GM19035 (cell line): ENCODE measurements at regions not wholly inside any gene's neighbourhood (a gene's known extent, or its start where the extent isn't known, plus 50 kb on each side); places are given as distances from the start of the nearest gene placed in this dataset.

Source experiments
- ATAC-seq: cut with Tn5 transposase; IDR thresholded peaks from one replicate; pipeline ENCODE4 v1.9.1; 2021; ENCODE audit not compliant: unreplicated experiment

DNA sequence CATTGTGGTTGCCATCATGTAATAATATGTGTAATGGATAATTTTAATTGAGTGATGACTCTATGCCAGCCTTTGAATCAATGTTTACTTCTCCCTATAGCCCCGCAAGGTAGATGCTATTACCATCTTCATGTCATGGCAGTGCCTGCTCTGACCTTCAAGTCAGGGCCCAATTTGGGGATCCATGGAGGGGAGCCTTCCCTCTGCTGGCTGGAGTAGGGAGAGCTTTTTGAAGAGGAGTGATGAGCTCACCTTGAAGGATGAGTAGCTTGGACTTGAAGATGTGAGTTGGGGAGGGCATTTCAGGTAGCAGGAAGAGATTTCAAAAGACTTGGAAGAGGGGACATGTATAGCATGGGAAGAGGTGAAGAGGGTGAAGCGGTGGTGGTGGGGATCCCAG, 189.2 kb downstream of the FOXD2 start:
- ATAC-seq = no peak

DNA sequence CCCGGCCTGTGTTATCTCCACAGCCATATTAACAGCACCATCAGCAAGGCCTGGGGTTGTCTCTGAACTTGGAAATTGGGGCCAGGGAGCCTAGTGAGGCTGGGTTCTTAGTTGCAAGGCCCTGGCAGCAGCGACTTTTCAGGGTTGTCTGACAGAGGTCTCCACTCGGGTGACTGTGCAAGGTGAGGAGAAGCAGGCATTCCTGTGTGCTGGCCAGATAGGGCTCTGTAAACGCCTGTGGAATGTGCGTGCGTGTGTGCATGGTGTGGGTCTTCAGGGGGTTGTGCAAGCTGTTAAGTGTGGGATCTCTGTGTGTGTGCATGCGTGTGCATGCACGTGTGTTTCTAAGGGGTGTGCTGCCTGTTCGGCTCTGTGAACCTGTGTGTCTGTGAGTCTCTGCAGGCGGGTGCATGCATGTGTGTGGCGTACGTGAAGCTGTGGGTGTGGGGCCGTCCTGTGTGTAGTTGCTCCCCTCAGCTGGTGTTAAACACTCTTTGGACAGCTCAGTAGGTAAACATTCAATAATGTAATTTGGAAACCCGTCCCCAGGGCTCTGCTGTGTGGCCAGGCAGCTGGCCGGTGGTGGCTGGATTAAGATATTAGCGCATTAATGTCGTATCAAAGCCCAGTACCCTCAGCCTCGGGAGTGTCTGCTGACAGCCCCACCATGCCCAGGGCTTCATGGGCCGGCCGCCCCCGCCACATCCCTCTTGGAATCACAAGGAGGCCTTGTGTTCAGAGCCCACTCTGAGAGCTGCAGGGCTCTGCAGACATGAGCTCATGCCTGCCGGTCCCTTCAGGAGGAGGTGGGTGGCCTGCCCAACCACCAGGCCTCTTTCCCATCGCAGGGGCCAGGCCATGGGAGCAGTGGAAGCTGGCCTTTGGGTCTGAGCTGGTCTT, 189.9 kb downstream of the FOXD2 start:
- no peak for ATAC-seq

DNA sequence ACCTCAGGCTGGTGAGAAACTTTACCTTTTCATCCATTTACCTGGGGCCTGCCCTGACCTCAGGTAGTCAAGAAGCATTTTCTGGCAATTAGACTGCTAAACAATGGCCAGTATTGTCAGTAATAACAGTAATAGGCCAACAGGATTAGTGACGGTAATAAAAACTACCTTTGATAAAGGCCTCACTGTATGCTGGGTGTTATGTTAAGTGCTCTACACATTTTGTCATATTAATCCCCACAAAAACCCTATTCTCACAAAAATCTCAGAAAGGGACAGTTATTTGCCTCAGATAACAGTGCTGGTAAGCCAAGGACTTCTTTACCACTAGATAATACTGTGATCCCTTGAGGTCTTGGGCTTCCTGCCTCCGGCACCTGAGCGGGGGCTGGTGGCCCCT, 191.4 kb downstream of the FOXD2 start:
- ATAC-seq = no peak

DNA sequence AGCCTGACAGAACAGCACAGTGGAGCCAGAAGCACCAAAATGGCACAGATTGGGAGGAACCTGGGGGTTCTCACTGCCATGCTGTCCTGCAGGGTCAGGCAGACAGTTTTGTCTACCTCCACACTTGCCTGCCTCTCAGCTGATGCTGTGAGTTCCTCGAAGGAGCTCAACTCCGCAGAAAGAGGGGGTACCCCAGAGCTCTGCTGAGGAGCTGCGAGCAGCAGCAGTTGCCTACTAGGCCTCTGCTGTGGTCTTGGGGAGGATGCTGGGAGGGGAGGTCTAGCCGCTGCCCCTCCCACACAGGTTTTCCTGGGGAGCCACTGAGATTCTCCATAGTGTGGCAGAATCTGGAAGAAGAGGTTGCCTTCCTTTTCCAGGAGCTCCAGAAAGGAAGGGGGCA, 192.5 kb downstream of the FOXD2 start:
- no peak for ATAC-seq

DNA sequence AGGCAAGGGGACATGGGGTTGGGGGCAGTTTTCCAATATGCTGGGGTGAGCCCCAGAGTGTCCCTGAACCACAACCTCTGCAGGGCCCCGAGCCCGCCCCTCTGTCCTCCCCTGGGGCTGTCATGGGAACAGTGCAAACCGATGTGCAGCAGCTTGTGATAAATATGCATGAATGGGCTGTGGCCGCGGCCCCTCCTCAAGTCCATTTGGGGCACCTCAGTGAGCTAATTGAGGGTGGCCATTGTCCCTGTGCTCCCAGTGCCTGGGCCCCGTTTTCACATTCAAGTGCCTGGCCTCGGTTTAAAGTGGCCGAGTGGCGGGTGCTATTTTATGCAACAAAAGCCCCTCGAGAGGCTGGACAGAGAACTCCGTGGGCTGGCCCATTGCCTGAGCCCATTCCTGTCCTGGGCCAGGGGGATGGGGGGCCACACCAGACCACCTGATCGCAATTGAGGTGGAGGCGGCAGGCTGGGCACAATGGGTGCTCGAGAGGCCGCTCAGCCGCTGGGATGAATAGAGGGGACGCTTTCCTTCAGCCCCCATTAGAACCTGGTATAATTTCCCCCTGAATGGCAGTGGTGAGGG, 193.7 kb downstream of the FOXD2 start:
- no peak for ATAC-seq

DNA sequence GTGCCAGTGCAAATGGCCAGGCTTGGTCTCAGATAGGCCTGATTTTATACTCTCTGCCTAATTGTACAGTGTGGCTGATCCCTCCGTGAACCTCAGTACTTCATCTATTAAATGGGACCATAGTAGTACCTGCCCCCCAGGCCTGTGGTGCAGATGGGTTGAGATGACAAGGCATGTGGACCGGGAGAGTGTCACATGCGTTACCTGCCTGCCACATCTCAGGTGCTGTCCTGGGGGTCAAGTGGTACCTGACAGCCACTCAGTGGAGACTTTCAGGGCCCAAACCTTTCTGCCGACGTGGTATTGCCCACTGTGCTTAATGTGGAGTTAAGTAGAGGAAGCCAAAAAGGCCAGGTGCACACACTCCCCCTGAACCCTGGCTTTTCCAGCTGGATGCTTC, 197.3 kb downstream of the FOXD2 start:
- no peak for ATAC-seq

DNA sequence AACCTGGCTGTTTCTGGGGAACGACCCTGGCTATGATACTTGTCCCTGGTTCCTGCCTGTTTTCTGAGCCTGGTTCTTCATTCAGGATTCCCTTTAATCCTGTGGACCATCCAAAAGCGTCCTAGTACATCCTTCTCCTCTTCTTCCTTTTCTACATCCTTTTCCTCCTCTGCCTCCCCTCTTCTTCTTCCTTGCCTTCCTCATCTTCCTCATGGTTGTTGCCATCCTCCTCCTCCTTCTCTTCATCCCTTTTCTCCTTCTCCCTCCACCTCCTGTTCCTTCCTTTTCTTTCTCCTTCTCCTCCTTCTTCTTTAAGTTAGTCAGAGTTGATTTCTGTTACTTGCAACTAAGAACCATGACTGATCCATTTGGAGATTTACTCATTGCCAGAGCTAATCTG, 197.8 kb downstream of the FOXD2 start:
- no peak for ATAC-seq

DNA sequence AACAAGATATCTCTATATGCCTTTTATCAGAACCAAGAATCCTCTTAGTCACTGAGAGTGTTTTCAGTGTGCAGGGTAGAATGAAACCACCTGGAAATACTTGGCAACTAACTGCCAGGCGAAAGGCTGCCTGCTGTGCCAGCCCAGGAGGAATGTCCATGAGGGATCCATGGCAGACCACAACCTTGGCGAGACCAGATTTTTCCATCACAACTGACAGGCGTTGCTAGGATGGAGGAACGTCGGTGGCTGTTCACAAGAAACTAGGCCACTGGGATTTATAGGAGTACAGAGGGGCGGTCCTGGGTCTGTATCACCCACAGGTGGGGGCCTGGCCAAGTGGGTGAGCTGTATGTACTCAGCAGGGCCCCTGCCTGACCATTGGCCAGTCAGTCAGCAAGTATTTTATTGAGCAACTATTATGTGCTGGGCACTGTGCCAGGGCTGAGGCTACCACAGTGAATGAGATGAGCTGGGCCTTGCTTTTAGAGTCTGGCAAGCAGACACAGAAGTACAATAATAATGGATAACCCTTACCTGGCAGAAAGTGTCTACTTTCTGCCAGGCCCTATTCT, 199.4 kb downstream of the FOXD2 start:
- no peak for ATAC-seq

DNA sequence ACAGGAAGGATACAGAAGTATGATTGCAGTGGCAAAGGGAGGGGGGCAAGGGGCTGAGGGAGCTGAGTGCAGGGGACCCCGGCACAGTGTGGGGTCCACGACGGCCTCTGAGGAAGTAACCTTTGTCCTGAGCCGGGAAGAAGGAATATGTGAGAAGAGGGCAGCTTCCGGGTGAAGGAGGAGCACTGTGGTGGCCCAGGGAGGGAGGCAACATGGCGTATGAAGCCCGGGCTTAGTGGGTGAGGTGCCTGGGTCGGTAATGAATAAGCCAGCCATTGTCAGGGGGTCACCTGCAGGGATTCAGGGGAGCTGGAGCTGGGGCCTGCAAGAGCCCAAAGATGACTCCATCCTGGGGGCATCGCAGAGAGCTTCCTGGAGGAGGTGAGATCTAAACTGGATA, 200.4 kb downstream of the FOXD2 start:
- ATAC-seq = no peak

DNA sequence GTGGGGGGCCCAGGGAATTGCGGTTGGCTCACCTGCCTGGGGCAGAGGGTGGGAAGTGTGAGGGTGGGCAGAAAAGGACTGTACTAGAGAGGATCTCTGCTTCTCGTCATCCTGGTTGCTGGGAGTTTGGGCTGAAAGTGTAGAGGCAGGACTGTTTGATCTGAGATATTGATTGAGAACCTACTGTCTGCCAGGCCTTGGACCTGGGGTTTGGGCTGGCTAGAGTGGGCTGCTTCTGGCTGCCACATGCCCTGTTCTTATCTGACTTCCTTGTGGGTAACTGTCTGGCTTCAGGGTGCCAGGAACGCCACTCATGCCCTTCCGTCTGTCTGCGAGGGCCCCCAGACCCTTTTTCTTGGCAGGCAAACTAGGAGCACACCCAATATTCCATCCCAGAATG, 200.9 kb downstream of the FOXD2 start:
- ATAC-seq = no peak

DNA sequence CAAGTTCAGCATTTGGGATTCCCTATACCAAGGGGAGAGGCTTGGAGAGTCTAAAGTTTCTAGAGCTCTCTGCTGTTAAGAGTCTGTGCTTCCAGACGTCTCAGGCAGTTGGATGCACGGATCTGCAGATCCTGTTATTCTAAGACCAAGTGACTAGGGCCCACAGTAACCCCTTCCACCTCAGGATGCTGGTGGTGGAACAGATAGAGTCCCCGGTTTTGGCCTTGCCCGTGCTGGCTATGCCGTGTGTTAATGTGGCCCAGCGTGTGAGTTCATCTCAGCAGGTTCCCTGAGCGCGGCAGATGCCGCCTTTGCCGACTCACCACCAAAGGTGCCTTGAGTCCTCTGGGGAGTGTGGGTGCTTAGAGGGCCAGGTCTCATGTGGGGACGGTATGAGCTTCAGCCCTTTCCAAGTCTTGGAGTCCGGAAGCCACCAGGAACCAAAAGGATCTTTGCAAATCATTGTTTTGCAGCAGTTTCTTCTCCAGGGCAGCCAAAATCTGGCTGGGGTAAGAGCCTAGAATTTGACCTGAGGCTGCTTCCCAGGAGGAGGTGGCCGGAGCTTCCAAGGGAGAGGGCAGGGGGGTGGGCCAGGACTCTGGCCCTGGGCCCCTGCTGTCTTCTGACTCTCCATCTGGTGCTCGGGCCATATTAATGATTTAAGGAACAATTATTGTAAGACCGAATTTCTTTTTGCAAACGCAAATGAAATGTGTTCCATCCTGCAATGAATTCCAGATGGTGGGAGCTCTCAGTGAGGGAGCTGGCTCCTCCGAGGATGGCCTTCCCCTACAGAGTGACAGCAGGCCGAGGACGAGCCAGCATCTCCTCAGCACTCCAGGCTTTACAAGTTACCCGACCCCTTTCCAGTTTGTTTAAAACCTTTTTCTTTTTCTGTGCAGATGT, 205.7 kb downstream of the FOXD2 start:
- ATAC-seq = no peak

DNA sequence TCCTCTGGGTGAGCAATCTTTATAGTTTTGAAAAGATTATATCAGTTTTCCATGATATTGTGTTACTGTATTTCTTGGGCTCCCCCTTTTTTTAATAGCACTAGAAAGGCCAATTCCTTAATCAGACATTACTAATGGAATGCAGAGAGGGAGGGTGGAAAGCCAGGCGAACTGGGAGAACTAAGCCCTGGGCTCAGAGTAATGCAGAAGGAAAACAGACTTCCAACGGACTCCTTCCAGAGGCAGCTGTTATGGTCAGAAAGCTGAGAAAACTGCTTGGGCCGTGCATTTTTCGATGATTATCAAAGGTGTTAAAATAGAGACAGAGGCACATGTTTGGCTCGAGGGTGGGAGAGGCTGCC, 206.3 kb downstream of the FOXD2 start:
- ATAC-seq = no peak

DNA sequence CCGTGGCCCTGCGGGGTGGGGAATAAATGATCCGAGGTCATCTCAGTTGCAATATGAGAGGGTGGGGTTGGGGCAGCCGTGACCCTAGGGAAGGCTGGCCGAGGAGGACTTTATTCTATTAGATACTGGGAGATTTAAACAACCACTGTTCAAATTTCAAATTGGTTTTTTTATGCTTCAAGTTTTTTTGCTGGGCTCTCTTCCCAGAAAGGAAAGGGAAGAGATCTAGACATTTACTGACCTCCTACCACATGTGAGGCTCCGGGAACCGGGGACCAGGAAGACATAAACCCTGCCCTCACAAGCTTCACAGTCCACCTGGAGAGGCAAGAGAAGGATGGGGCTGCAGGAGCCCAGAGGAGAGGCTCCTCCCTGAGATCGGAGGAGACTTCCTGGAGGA, 207.3 kb downstream of the FOXD2 start:
- no peak for ATAC-seq

DNA sequence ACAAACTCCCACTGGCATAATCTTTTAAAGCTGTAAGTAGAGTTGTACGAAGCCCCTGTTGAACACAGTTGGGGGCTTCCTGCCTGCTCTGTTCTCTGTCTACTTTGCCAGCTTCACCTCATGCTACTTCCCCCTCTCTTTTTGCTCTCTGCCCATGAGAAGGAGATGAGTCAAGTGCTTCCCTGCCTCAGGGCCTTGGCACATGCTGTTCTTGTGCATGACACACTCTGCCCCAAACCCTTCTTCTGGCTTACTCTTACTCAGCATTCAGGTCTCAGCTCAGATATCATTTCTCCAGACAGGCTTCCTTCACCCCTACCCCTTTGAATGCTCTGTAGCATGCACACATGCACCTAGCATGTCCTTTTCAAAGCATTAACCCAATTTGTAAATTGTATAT, 208.8 kb downstream of the FOXD2 start:
- ATAC-seq = no peak

DNA sequence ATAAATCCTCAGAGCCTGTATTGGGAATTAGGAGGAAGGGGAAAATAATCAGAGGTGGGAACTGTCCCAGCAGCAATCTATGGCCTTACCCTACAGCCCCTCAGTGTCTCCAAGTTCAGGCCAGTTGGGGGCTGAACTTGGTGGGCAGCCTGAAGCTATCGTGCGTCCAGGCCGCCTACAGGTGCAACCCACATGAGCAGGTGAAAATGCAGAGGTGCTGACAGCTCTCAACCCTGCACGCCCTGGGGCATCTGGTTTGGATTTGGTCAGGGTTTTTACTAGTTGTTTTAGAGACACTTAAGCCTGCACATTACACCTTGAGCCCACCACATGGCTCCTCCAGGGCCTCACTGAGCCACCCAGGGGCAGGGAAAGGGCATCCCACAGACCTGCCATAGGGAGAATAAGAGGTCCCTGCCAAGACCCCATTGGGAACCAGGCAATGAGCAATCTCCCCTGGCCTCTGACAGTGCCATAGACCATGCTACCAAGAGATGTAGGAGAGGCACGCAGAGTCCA, 209.5 kb downstream of the FOXD2 start:
- no peak for ATAC-seq

DNA sequence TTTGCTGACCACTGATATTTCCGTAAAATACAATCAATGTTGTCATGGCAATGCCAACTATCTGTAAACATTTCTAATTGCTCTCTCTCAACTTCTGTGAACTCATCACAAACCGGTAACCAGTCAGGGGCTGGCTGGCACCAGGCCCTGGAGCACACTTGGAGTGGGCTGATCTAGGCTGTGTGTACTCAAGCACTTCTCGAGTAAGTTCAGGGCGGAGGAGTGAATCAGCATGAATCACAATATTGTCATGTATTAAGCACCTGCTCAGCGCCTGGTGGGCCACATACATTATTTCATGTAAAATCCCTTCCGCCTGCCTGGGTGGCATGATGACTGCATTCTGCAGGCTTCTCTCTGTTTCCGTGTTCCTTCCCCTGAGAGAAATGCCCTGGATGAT, 212.4 kb downstream of the FOXD2 start:
- ATAC-seq = no peak

DNA sequence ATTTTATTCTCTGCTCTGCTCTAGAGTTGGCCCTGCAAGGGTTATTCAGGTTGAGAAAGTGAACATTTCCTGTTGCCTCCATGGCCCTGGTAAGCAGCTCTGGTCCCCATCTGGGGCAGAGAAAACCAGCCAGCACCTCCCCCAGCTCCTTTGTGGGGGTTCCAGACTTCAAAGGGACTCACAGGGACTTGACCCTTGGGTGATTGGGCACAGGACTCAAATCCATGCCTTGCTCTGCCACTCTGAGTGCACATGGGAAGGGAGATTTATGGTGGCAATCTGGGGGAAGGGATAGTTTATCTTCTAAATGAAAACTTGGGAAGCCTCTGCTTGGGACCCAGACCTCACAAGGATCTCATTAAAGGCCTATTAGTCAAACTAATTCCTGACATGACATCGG, 212.8 kb downstream of the FOXD2 start:
- no peak for ATAC-seq

DNA sequence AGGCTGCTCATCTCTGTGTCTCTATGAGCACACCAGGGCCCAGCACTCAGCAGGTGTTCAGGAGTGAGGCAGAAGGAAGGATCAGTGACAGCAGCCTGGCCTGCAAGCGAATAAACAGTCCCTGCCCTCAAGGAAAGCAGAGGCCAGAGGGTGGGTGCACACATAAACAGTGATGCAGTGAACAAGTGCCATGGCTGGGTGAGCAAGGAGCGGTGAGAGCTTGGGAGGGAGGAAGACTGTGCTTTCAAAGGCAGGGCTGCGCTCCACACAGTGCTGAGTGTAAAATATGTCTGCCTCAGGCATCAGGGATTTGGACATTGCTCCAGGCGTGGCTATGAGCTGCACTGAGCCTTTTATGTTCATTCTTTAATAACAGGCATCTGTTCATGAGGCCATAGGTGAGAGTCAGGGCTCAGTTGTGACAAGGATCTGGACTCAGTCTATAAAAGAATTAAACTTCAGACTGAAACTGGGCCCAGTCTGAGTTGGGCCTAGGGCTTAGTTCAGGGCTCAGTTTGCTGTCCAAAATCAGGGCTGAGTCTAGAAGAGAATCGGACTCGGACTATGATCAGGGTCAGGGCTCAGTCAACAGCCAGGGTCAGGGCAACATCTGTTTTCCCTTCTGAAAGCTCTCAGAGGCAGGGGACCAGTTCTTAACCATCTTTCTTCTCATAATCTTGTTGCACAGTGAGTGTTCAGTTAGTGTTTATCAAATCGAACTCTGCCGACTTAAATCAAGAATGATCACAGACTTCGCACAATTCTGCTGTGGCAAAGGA, 213.7 kb downstream of the FOXD2 start:
- ATAC-seq = no peak

DNA sequence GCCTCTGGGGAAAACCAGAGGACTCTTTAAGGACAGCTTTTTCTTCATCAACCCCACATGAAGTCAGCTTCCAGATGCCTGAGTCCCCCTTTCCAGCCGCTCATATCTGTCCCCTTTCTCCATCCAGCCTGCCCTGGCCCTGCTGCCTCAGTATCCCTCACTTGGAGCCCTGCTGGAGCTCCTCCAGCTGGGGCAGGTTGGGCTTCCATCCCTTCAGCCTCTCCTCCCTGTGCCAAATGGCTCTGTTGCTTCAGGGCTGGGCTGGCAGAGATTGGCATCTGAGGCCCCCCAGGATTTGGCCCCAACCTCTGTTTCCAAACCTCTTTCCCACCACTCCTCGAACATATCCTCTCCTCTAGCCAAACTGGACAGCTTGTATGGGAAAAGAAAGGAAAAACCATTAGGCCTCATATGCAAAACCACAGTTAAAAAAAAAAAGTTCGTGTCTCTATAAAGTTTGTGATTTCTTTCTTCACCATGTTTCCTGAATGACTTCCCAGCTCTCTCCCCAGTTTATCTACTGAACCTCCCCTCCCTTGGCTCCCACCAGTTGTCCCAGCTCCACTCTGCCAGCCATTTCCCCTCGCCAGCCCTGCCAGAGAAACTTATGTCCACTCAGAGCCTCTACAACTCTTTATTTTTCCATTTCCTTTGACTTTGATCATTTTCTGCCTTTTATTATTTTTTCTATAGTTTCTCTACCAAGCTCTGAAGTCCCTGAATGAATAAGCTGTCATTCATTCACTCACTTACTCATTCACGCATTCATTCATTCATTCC, 217.9 kb downstream of the FOXD2 start:
- no peak for ATAC-seq
